ENCODE measurements at regions not wholly inside any gene's neighbourhood (a gene's known extent, or its start where the extent isn't known, plus 50 kb on each side); places are given as distances from the start of the nearest gene placed in this dataset.

GRCh38 chr7:84390845-84391244 is 196.3 kb upstream of the SEMA3A start:
- H3K9me2 ChIP-seq (replicated peaks; ENCODE audit: low read depth, low read length) = no peaks in the 10 kb centered on the region
- H2AFZ ChIP-seq (ENCODE audit: low read length) = no peak overlapping the region
- H4K20me1 ChIP-seq (ENCODE audit: insufficient read depth, low read length, poor library complexity, severe bottlenecking) = no peaks in the 10 kb centered on the region
- H3K27me3 ChIP-seq (ENCODE audit: insufficient read depth, low read length, poor library complexity, severe bottlenecking) = no peaks in the 10 kb centered on the region
- H3K4me2 ChIP-seq (ENCODE audit: low read depth, low read length, poor library complexity, severe bottlenecking) = no peak overlapping the region
- no peaks in the 10 kb centered on the region for H3K36me3 ChIP-seq (ENCODE audit: insufficient read depth, low read length)
- no peaks in the 10 kb centered on the region for H3K79me2 ChIP-seq (ENCODE audit: insufficient read depth, low read length)
- H3K4me3 ChIP-seq (ENCODE audit: low read length, poor library complexity, severe bottlenecking) = no peak overlapping the region
- no peaks in the 10 kb centered on the region for H3K9me3 ChIP-seq (ENCODE audit: insufficient read depth, low read depth, low read length)
- TF ChIP-seq EZH2phosphoT487 (IDR thresholded peaks at IDR 0.05; ENCODE audit: borderline replicate concordance) = no peak
- no peak for TF ChIP-seq CTCF (conservative IDR thresholded peaks at IDR 0.05; ENCODE audit: low read length)
- no peak overlapping the region for H3K9ac ChIP-seq (ENCODE audit: low read depth, low read length, poor library complexity, severe bottlenecking)
- no peaks in the 10 kb centered on the region for H3F3A ChIP-seq (ENCODE audit: low read depth)
- no peaks in the 10 kb centered on the region for H3K4me1 ChIP-seq (ENCODE audit: insufficient read depth, low read length, poor library complexity, severe bottlenecking)

- H3K4me1 ChIP-seq (ENCODE audit: insufficient read depth, low read length, poor library complexity, severe bottlenecking) = no peaks in the 10 kb centered on the region
- H3K4me2 ChIP-seq (ENCODE audit: low read depth, low read length, poor library complexity, severe bottlenecking) = no peak overlapping the region
- H3K79me2 ChIP-seq (ENCODE audit: insufficient read depth, low read length) = no peaks in the 10 kb centered on the region
- no peaks in the 10 kb centered on the region for H3K27me3 ChIP-seq (ENCODE audit: insufficient read depth, low read length, poor library complexity, severe bottlenecking)
- TF ChIP-seq EZH2phosphoT487 (IDR thresholded peaks at IDR 0.05; ENCODE audit: borderline replicate concordance) = no peak
- no peak for TF ChIP-seq CTCF (conservative IDR thresholded peaks at IDR 0.05; ENCODE audit: low read length)
- H2AFZ ChIP-seq (ENCODE audit: low read length) = no peak overlapping the region
- no peaks in the 10 kb centered on the region for H3F3A ChIP-seq (ENCODE audit: low read depth)
- no peaks in the 10 kb centered on the region for H3K9me3 ChIP-seq (ENCODE audit: insufficient read depth, low read depth, low read length)
- no peaks in the 10 kb centered on the region for H4K20me1 ChIP-seq (ENCODE audit: insufficient read depth, low read length, poor library complexity, severe bottlenecking)
- H3K9ac ChIP-seq (ENCODE audit: low read depth, low read length, poor library complexity, severe bottlenecking) = no peak overlapping the region
- no peaks in the 10 kb centered on the region for H3K36me3 ChIP-seq (ENCODE audit: insufficient read depth, low read length)
- H3K9me2 ChIP-seq (replicated peaks; ENCODE audit: low read depth, low read length) = no peaks in the 10 kb centered on the region
- H3K4me3 ChIP-seq (ENCODE audit: low read length, poor library complexity, severe bottlenecking) = no peak overlapping the region
Measured at GRCh38 chr7:84389242-84389641, 194.7 kb upstream of the SEMA3A start.

GRCh38 chr7:84387595-84387994 is 193.0 kb upstream of the SEMA3A start:
- Histone ChIP-seq H3K9me2 (replicated peaks; ENCODE audit: low read depth, low read length) (no peaks in the 10 kb centered on the region), H4K20me1 (ENCODE audit: insufficient read depth, low read length, poor library complexity, severe bottlenecking) (no peaks in the 10 kb centered on the region), H3K9me3 (ENCODE audit: insufficient read depth, low read depth, low read length) (no peaks in the 10 kb centered on the region), H3K4me3 (ENCODE audit: low read length, poor library complexity, severe bottlenecking) (no peak overlapping the region), H3K36me3 (ENCODE audit: insufficient read depth, low read length) (no peaks in the 10 kb centered on the region), H2AFZ (ENCODE audit: low read length) (no peak overlapping the region), H3K4me2 (ENCODE audit: low read depth, low read length, poor library complexity, severe bottlenecking) (no peak overlapping the region), H3F3A (ENCODE audit: low read depth) (no peaks in the 10 kb centered on the region), H3K9ac (ENCODE audit: low read depth, low read length, poor library complexity, severe bottlenecking) (no peak overlapping the region), H3K79me2 (ENCODE audit: insufficient read depth, low read length) (no peaks in the 10 kb centered on the region), H3K27me3 (ENCODE audit: insufficient read depth, low read length, poor library complexity, severe bottlenecking) (no peaks in the 10 kb centered on the region), H3K4me1 (ENCODE audit: insufficient read depth, low read length, poor library complexity, severe bottlenecking) (no peaks in the 10 kb centered on the region)
- TF ChIP-seq EZH2phosphoT487 (IDR thresholded peaks at IDR 0.05; ENCODE audit: borderline replicate concordance) = no peak
- TF ChIP-seq CTCF (conservative IDR thresholded peaks at IDR 0.05; ENCODE audit: low read length) = no peak

All from Loucy (cell line).